Adrenal gland (tissue), 5 donors: ENCODE measurements at regions not wholly inside any gene's neighbourhood (a gene's known extent, or its start where the extent isn't known, plus 50 kb on each side); places are given as distances from the start of the nearest gene placed in this dataset.
"Not testable (repeated sequence)": the region's sequence is repeated elsewhere in the genome, so short reads cannot be mapped to it uniquely, and the experiment has no call there.

Experiments used
- CTCF ChIP-seq, 6 experiments: fragments of 450-650 bp in 4 of 6; fragments of 200-600 bp in 2 of 6; sonication (generic) in 1 of 6; IDR thresholded peaks; 1 replicate in 5 of 6; 2 replicates in 1 of 6; pipeline versions ENCODE4 v1.5.1 to v1.8.0; 2016 to 2021; ENCODE audit warnings: antibody characterized with exemption in 6 of 6, mild to moderate bottlenecking in 2 of 6, moderate library complexity in 1 of 6
- POLR2A ChIP-seq, 2 donors: fragments of 450-650 bp; IDR thresholded peaks; one replicate each; pipeline ENCODE4 v1.6.1; 2017; ENCODE audit warnings: antibody characterized with exemption in 2 of 2, mild to moderate bottlenecking in 2 of 2, moderate library complexity in 1 of 2
- donor health status: DM: no; HTN: no; CAD: no.

- not testable (repeated sequence) for TF ChIP-seq CTCF (IDR thresholded peaks at IDR 0.05)
- TF ChIP-seq POLR2A (IDR thresholded peaks at IDR 0.05) = peak; percentile 38 to 83
Measured at GRCh38 chr17:30731210-30732132, 93.0 kb downstream of the CRLF3 start.
